HEK293 (cell line): ENCODE measurements at regions not wholly inside any gene's neighbourhood (a gene's known extent, or its start where the extent isn't known, plus 50 kb on each side); places are given as distances from the start of the nearest gene placed in this dataset.

ENCODE experiments used
- KLF16 ChIP-seq: fragments of 450-650 bp; formaldehyde crosslinking; IDR thresholded peaks from 2 replicates; pipeline ENCODE4 v1.5.1; 2017; ENCODE audit warnings: missing biosample characterization, missing genetic modification characterization
- ZNF423 ChIP-seq: fragments of 450-650 bp; formaldehyde crosslinking; IDR thresholded peaks from 2 replicates; pipeline ENCODE4 v1.5.1; 2016; ENCODE audit warnings: missing biosample characterization, missing genetic modification characterization
- ZNF621 ChIP-seq: fragments of 450-650 bp; formaldehyde crosslinking; IDR thresholded peaks from 2 replicates; pipeline ENCODE4 v1.5.1; 2017; ENCODE audit warnings: missing biosample characterization, missing genetic modification characterization
- ZNF707 ChIP-seq: fragments of 450-650 bp; formaldehyde crosslinking; IDR thresholded peaks from 2 replicates; pipeline ENCODE4 v1.5.1; 2016; ENCODE audit warnings: missing biosample characterization, missing genetic modification characterization
- TF ChIP-seq, protein P1 (sequence below): fragments of 450-650 bp; formaldehyde crosslinking; IDR thresholded peaks from 2 replicates; pipeline ENCODE4 v1.5.1; 2017; ENCODE audit warnings: missing biosample characterization, missing genetic modification characterization
- TF ChIP-seq, protein P2 (sequence below): fragments of 450-650 bp; formaldehyde crosslinking; IDR thresholded peaks from 2 replicates; pipeline ENCODE4 v1.5.1; 2016; ENCODE audit warnings: missing biosample characterization, missing genetic modification characterization
- TF ChIP-seq, protein P3 (sequence below): fragments of 450-650 bp; formaldehyde crosslinking; IDR thresholded peaks from 2 replicates; pipeline ENCODE4 v1.5.1; 2016; ENCODE audit warnings: missing biosample characterization, missing genetic modification characterization
- TF ChIP-seq, protein P4 (sequence below): fragments of 450-650 bp; formaldehyde crosslinking; IDR thresholded peaks from 2 replicates; pipeline ENCODE4 v1.5.1; 2016; ENCODE audit warnings: missing biosample characterization, missing genetic modification characterization

DNA sequence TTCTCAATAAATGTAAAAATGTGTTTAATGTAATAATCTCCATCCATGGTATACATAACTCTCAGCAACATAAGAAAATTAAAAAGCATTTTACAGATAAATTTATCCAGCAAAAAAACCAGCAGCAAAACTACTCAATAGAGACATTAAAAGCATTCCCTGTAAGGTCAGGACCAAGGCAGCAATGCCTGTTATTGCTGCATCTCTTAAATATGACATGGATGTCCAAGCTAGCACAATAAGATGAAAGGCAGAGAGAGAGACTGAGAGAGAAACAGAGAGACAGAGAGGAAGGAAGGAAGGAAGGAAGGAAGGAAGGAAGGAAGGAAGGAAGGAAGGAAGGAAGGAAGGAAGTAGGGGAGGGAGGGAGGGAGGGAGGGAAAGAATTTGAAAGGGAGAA, 289.0 kb upstream of the PAPPA start:
- no peak for TF ChIP-seq KLF16
- TF ChIP-seq, protein P1, sequence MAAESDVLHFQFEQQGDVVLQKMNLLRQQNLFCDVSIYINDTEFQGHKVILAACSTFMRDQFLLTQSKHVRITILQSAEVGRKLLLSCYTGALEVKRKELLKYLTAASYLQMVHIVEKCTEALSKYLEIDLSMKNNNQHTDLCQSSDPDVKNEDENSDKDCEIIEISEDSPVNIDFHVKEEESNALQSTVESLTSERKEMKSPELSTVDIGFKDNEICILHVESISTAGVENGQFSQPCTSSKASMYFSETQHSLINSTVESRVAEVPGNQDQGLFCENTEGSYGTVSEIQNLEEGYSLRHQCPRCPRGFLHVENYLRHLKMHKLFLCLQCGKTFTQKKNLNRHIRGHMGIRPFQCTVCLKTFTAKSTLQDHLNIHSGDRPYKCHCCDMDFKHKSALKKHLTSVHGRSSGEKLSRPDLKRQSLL: no peak
- TF ChIP-seq ZNF621 (tag by site-specific recombination): no peak
- TF ChIP-seq, protein P2, sequence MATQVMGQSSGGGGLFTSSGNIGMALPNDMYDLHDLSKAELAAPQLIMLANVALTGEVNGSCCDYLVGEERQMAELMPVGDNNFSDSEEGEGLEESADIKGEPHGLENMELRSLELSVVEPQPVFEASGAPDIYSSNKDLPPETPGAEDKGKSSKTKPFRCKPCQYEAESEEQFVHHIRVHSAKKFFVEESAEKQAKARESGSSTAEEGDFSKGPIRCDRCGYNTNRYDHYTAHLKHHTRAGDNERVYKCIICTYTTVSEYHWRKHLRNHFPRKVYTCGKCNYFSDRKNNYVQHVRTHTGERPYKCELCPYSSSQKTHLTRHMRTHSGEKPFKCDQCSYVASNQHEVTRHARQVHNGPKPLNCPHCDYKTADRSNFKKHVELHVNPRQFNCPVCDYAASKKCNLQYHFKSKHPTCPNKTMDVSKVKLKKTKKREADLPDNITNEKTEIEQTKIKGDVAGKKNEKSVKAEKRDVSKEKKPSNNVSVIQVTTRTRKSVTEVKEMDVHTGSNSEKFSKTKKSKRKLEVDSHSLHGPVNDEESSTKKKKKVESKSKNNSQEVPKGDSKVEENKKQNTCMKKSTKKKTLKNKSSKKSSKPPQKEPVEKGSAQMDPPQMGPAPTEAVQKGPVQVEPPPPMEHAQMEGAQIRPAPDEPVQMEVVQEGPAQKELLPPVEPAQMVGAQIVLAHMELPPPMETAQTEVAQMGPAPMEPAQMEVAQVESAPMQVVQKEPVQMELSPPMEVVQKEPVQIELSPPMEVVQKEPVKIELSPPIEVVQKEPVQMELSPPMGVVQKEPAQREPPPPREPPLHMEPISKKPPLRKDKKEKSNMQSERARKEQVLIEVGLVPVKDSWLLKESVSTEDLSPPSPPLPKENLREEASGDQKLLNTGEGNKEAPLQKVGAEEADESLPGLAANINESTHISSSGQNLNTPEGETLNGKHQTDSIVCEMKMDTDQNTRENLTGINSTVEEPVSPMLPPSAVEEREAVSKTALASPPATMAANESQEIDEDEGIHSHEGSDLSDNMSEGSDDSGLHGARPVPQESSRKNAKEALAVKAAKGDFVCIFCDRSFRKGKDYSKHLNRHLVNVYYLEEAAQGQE (tag by site-specific recombination): no peak
- no peak for TF ChIP-seq ZNF707
- TF ChIP-seq, protein P3, sequence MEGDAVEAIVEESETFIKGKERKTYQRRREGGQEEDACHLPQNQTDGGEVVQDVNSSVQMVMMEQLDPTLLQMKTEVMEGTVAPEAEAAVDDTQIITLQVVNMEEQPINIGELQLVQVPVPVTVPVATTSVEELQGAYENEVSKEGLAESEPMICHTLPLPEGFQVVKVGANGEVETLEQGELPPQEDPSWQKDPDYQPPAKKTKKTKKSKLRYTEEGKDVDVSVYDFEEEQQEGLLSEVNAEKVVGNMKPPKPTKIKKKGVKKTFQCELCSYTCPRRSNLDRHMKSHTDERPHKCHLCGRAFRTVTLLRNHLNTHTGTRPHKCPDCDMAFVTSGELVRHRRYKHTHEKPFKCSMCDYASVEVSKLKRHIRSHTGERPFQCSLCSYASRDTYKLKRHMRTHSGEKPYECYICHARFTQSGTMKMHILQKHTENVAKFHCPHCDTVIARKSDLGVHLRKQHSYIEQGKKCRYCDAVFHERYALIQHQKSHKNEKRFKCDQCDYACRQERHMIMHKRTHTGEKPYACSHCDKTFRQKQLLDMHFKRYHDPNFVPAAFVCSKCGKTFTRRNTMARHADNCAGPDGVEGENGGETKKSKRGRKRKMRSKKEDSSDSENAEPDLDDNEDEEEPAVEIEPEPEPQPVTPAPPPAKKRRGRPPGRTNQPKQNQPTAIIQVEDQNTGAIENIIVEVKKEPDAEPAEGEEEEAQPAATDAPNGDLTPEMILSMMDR (tag by site-specific recombination): no peak
- TF ChIP-seq, protein P4, sequence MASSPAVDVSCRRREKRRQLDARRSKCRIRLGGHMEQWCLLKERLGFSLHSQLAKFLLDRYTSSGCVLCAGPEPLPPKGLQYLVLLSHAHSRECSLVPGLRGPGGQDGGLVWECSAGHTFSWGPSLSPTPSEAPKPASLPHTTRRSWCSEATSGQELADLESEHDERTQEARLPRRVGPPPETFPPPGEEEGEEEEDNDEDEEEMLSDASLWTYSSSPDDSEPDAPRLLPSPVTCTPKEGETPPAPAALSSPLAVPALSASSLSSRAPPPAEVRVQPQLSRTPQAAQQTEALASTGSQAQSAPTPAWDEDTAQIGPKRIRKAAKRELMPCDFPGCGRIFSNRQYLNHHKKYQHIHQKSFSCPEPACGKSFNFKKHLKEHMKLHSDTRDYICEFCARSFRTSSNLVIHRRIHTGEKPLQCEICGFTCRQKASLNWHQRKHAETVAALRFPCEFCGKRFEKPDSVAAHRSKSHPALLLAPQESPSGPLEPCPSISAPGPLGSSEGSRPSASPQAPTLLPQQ (tag by site-specific recombination): no peak
- no peak for TF ChIP-seq ZNF423
